IMR-90 (cell line): ENCODE measurements at regions not wholly inside any gene's neighbourhood (a gene's known extent, or its start where the extent isn't known, plus 50 kb on each side); places are given as distances from the start of the nearest gene placed in this dataset.

Source experiments
- BHLHE40 ChIP-seq: fragments of 150-350 bp; IDR thresholded peaks from 2 replicates; pipeline ENCODE4 v1.6.1; 2016; ENCODE audit warnings: mild to moderate bottlenecking, low read depth, low read length
- MAFK ChIP-seq: IDR thresholded peaks from 2 replicates; pipeline ENCODE4 v1.6.1; 2012; ENCODE audit warnings: low read depth, low read length, improper control_type of control experiment
- MXI1 ChIP-seq: IDR thresholded peaks from 2 replicates; pipeline ENCODE4 v1.6.1; 2012; ENCODE audit warnings: low read depth, mild to moderate bottlenecking, low read length, moderate library complexity, borderline replicate concordance
- POLR2A ChIP-seq: IDR thresholded peaks from 2 replicates; pipeline ENCODE4 v1.6.1; 2012; ENCODE audit warnings: mild to moderate bottlenecking, low read depth, low read length
- RAD21 ChIP-seq: IDR thresholded peaks from 2 replicates; pipeline ENCODE4 v1.6.1; 2012; ENCODE audit warnings: low read length, improper control_type of control experiment
- RFX5 ChIP-seq: IDR thresholded peaks from 2 replicates; pipeline ENCODE4 v1.8.0; 2012; ENCODE audit warnings: low read depth, mild to moderate bottlenecking, low read length, moderate library complexity
- SMC3 ChIP-seq: fragments of 150-350 bp; IDR thresholded peaks from 2 replicates; pipeline ENCODE4 v1.6.1; 2016; ENCODE audit warnings: low read depth, mild to moderate bottlenecking, antibody characterized with exemption, low read length, moderate library complexity
- TF ChIP-seq, protein P1 (sequence below): conservative IDR thresholded peaks from 2 replicates; pipeline ENCODE4 v1.5.1; 2012; ENCODE audit warnings: mild to moderate bottlenecking, low read depth, low read length, improper control_type of control experiment

DNA sequence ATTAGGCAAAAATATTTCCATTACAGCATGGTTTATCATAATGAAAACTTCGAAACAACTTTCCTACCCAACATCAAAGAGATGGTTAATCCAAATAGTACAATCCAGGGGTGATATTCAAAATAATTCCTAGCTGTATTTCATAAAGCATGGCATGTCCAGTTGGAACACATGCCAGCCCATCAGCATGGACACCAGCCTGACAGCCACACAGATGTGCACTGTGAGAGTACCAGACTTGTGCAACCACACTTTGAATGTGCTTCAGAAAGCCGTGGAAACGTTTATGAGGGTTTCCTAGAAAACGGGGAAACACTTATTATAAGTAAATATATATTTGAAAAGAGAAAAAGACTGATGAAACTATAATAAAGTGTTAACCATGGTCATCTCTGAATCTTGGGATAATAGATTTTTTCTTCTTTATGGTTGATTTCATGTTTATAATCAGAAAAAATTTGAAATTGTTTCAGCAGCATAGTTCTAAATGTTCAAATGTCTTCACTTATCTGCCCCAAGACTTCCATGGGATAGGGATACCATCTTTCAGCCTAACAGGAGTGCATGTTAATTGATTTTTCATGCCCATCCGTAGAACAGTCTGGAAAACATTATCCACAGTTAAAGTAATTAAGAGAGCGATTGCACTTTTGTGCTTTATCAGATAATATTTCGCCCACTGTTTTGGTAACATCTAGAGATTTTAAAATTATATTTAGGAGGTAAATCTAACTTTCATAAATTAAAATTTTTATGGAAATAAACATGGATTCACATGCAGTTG is 242.6 kb upstream of the IRS2 start:
- TF ChIP-seq MAFK (no peak), POLR2A (no peak), BHLHE40 (no peak), RFX5 (no peak), SMC3 (no peak), MXI1 (no peak), RAD21 (no peak)
- TF ChIP-seq, protein P1, sequence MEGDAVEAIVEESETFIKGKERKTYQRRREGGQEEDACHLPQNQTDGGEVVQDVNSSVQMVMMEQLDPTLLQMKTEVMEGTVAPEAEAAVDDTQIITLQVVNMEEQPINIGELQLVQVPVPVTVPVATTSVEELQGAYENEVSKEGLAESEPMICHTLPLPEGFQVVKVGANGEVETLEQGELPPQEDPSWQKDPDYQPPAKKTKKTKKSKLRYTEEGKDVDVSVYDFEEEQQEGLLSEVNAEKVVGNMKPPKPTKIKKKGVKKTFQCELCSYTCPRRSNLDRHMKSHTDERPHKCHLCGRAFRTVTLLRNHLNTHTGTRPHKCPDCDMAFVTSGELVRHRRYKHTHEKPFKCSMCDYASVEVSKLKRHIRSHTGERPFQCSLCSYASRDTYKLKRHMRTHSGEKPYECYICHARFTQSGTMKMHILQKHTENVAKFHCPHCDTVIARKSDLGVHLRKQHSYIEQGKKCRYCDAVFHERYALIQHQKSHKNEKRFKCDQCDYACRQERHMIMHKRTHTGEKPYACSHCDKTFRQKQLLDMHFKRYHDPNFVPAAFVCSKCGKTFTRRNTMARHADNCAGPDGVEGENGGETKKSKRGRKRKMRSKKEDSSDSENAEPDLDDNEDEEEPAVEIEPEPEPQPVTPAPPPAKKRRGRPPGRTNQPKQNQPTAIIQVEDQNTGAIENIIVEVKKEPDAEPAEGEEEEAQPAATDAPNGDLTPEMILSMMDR = no peak
